Fibroblast of skin of right biceps (primary cell): ENCODE measurements at regions not wholly inside any gene's neighbourhood (a gene's known extent, or its start where the extent isn't known, plus 50 kb on each side); places are given as distances from the start of the nearest gene placed in this dataset.
"Not testable (repeated sequence)": the region's sequence is repeated elsewhere in the genome, so short reads cannot be mapped to it uniquely, and the experiment has no call there.

Experiments used
- DNase-seq: peaks from one replicate; pipeline ENCODE4 v3.0.0-alpha.2; 2013

DNA sequence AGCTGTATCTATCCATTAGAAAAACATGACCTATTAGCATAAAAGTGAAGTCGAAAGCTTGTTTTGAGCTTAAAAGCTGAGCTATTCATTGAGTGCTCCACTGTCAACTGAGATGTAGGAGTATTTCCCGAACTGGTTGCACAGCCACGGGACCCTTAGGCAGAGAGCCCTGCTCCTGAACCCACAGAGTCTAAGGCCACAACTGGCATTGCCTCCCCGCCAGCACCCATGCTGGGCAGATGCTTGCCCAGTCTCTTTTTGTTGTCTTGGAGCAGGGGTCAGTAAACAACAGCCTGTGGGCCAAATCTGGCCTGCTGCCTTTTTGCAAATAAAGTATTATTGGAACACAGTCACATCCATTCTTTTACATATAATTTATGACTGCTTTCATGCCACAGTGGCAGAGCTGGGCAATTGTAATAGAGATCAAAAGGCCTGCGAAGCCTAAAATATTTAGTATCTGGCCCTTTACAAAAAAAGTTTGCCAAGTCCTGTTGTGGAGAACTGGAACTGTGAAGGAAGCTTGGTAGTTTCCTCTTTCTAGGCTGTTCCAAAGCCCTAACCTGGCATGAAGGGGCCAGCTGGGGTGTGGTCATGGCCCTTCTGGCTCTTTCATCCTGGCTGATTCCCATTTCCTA lies 58.4 kb upstream of the WAPL start:
- DNase-seq = no peak

DNA sequence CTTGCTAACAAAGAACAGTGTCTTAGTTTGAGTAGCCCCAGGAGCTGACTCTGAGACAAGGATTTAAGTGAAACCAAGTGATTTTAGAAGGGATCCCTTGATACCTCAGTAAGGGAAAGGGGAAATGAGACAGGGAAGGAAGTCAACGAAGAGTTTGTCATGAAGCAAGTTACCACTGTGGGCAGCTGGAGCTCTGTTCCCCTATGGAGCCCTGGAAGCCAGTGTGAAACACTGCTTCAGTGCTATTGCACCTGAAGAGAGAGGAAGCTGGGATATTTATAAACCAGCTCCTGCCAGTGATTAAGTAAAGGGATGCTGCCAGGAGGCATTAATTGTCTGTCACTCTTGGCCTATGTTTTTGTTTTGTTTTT lies 58.9 kb upstream of the WAPL start:
- DNase-seq = no peak

DNA sequence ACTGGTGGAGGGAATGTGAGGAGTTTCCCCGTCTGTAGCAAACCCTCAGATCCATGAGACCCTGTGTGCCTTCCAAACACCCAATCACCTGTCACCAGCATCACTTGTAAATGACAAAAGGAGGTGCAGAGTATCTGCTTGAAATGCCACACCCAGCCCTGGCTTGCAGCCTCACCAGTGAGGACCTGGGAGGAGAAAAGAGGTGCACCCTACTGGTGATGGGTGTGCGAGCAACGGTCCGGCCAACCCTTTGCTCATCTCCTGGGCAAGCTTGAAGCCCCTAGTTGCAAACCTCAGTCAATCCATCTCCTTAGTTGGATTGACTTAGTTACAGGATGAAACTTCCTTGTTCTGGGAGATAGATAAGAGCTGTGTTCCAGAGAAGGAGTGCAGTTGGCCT lies 62.4 kb upstream of the WAPL start:
- DNase-seq = no peak

DNA sequence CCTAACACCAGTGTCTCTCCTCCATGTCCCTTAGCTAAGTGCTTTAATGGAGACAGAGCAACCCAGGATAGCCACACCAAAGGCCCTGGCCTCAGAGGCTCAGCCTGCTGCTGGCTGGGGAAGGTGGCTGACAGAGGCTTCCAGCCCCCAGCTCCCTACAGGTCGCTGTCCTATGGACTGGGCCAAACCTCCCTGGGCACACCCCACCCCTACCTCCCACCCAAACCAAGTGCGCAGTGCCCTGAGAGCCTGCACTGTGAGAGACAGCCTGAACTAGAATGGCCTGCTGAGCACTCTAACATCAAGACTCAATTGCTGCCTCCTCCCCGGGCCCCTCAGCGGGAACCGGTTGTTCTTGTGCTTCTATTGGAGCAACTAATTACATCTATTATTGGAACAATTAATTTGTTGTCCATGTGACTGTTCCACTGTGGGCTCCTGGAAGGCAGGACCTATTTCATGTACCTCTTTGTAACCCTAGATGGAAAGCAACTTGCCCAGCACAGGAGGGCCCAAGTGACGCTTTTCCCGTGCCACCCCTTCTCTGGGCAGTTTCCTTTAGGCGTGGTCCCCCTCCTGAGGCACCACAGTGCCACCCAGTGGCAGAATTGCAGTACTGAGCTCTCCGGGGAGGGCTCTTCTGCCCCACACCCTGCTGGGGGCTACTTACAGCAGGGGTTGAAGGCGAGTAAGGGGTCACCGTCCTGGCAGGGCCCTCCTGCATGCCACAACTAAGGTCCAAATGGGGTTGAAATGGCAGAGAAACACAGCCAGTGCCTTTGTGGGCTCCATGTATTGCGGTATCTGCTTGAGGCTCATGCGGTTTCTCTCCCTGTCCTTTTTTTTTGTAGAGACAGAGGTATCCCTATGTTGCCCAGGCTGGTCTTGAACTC lies 63.7 kb upstream of the WAPL start:
- DNase-seq = peak; percentile 65

DNA sequence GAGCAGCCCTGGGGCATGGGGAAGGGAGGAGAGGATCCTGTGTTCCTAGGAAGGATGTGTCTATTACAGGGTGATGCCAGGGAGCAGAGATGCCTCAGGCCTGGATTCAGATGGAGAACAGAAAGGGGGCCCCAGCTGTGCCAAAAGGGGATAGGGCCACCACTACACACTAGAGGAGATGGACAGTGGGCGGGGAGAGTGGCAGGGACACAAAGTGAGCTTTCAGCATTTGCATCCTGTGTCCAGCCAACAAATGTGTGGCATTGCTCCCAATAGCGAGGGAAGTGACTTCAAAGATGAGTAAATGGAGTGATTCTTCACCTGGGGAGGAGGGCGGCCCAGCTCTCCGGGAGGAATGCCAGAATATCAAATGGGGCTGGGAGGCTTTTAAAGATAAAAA lies 64.9 kb upstream of the WAPL start:
- DNase-seq = no peak

DNA sequence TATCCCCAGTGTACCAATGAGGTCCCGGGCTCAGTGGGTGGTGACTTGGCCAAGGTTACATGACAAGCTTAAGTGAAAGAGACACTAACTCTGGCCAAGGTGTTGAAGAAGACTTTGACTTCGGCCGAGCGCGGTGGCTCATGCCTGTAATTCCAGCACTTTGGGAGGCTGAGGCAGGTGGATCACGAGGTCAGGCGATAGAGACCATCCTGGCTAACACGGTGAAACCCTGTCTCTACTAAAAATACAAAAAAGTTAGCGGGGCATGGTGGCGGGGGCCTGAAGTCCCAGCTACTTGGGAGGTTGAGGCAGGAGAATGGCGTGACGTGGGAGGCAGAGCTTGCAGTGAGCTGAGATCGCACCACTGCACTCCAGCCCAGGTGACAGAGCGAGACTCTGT lies 65.6 kb upstream of the OPN4 start:
- DNase-seq = not testable (repeated sequence)

DNA sequence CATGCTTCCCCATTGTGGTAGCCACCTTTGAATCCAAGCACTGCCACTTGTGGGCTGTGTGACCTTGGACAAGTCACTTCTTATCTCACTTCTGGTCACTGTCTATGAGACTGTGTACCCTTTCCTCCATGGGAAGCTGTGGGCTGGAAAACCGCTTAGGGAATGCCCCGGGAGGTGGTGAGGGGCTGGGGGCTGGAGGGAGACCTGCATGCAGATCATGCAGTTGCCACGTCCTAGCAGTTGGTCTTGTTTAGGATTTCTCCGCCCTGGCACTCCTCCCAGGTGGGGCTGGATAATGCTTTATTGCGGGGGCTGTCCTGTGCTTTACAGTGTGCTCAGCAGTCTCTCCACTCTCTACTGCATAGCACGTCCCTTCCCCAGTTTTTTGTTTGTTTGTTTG lies 62.9 kb upstream of the OPN4 start:
- DNase-seq = no peak

DNA sequence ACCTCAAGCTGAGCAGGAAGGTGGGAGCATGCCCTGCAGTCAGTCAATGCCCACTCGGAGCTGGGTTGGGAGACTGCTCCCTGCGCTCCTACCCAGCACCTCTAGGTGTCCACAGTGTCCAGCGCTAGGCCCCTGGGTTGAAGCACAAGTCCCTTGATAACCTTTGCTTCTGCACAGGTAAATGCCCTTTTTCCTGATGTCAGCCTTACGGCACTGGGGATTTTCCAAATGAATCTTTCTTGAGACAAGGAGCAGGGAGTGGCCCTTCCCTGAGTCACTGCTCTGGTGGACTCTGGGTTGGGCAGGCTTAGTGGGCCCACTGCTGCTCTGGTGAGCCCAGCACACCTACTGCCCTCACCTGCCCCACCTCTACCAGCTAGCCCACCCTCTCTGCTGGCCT lies 61.9 kb upstream of the OPN4 start:
- DNase-seq = no peak

DNA sequence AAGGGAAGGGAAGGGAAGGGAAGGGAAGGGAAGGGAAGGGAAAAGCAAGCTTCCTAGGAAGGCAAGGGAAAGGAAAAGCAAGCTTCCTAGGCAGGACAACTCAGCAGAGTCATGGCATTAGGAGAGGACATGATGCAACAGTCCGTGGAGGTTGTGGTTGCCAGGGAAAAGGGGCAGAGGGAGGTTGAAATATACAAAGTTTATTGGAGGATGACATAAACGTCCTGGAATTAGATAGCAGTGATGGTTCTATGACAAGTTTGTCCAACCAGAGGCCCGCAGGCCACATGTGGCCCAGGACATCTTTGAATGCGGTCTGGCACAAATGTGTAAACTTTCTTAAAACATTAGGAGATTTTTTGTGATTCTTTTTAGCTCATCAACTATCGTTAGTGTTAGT lies 59.8 kb upstream of the OPN4 start:
- DNase-seq = peak; percentile 65

DNA sequence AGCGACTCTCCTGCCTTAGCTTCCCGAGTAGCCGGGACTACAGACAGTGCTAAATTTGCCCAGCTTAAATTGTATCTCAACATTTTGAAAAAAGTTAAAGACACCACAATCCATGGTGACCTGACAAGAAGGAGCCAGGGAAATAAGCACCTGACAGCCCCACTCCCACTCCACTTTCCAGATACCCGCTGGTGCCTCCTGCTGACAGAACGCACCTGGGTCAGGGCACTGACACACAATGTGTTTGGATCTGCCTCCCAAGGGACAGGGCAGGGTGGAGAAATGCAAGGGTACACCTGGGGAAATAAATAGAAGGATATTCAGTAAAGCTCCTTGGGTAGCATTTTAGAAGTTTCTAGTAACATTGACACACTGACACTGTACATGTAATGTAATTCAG lies 58.9 kb upstream of the OPN4 start:
- DNase-seq = no peak

DNA sequence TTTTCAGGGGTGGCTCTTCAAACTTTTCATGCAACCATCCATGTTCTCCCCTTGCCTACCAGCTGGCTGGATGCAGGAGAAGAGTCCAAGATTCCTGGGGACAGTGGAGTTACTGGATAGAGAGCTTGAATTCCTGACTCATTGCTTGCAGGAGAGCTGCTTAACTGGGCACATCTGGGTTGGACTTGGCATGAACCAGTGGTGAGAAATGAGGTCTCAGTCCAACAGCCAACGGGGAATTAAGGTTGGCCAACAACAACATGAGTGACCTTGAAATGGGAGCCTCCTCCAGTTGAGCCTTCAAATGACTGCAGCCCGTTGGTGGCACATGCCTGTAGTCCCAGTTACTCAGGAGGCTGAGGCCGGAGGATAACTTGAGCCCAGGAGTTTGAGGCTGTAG lies 58.1 kb upstream of the OPN4 start:
- no peak for DNase-seq

DNA sequence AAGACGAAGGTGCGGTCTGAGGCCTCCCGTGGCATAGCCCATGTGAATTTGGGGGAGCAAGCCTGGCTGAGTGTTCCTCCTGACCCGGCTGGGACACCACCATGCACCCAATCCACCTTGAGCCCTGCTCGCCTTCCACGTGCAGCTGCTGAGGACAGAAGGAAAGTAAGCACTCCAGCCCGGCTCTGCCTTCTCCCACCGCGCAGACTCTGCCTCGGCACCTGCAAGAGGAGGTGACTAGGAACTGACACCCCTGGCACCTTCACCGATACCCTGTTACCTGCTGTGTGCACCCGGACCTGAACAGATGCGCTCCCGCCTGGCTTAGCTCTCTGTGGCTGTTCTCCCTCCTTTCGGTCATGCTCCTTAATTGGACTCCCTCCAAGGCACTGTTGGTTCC lies 57.0 kb upstream of the OPN4 start:
- DNase-seq = no peak

DNA sequence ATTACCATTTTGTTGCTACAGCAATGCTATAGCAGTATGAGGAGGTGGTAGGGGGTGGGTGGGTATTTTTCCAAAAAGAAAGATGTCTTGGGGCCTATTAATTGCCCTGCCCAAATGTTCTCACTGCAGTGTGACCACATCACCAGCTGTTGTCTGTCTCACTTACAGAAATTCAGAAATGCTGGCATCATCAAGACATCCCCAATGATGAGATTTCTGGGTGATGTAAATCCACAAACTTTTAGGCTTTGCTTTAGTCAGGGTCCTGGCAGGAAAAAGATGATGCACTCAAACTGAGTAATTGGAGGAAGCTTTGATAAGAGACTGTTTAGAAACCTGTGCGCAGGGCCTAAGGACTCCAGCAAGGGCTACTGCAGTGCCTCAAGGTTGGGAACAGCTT lies 56.2 kb upstream of the OPN4 start:
- no peak for DNase-seq

DNA sequence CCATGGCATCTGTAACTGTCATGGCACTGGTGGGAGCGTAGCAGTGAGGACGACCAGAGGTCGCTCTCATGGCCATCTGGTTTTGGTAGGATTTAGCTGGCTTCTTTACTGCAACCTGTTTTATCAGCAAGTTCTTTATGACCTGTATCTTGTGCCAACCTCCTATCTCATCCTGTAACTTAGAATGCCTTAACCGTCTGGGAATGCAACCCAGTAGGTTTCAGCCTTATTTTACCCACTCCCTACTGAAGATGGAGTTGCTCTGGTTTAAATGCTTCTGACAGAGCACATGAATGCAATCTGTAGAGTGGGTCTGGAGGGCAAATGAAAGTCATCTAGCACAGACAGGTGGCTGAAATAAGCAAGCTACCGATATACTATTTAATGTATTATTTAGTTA lies 55.3 kb upstream of the OPN4 start:
- DNase-seq = no peak

DNA sequence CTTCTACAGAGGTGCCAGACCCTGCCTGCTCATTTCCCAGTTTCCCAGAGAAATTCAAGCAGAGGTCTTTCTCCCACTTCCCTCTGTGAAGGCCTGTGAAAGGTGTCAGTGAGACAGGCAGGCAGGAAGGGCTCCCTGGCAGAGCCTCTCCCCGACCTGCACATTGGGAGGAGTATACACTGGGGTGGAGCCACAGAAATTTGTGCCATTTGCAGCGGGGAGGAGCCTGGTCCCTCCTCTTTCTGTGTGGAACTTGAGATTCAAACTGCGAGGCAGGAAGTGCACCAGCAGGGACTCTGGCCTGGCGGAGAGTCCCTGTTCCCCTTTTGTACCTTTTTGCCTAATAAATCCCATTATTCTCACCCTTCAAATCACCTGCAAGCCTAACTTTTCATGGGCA lies 54.6 kb upstream of the OPN4 start:
- DNase-seq = no peak

DNA sequence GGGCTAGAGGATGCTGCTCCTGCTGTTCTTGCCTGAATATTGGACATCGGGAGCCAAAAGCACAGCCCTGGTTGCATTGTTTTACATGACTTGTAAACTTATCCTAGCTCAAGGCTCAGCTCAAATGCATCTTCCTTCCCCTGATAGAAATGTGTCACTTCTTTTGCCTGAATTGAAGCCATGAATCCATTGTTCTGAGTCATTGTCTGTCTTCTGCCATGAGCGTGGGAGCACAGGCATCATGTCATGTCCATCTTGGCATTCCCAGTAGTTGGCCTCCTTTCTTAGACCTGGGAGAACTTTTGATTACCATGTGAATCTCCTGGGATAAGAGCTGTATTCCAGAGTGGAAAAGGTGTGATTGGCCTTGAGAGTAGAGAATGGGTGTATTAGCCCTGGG lies 54.1 kb upstream of the OPN4 start:
- DNase-seq = no peak

DNA sequence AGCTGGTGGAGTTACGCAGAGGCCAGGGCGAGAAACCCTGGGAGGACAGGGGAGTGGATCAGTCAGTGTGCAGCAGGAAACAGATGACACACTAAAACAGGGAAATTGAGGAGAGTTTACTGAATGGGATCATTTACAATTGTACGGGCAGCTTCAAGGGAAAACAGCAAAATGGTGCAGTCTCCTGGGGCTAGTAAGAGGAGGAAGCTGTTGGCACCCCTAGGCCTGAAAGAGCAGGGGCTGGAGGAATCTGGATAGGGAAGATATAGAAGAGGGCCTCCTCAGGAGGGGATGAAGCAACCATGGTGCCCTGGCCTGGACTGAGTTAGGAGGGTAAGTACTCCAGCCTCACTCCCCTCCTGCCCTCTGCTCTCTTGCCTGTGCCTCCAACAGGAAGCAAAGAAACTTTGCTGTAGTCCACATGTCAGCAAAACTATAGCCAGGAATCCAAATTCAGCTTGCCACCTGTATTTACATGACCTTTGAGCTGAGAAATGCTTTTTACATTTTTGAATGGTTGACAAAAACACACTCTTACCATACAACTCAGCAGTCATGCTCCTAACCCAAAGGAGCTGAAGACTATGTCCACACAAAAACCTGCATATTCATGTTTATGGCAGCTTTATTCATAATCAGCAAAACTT lies 52.3 kb upstream of the OPN4 start:
- no peak for DNase-seq

DNA sequence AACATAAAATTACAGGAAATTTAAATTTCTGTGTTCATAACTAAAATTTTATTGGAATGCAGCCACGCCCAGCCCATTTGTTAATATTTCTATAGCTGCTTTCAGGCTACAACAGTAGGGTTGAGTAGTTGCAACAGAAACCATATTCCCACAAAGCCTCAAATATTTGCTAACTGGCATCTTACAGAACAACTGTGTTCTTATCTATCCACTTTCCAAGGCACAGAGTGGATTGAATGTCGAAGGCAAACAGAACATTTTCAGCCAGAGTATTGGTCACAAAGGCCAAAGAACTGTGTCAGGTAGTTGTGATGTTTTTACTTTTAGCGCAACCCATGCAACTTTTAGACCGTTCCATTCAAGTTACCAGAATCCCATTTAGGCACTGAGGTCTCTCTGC lies 51.1 kb upstream of the OPN4 start:
- no peak for DNase-seq
